ENCODE measurements at regions not wholly inside any gene's neighbourhood (a gene's known extent, or its start where the extent isn't known, plus 50 kb on each side); places are given as distances from the start of the nearest gene placed in this dataset.

DNA sequence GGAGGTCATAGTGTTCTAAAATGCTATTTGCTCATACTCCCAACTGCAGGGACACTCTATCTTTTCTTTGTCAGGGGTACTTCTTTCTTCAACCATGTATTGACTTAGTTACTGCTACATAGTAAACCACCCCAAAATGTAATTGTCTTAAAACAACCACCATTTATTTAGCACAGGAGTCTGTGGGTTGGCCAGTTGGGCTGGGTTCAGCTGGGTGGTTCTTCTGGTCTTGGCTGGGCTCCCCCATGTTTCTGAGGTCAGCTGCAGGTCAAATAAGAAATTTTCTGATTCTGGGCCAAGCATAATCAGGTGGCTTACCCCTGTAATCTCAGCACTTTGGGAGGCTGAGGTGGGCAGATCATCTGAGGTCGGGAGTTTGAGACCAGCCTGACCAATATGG lies 220.0 kb upstream of the BTBD3 start:
- no peak overlapping the region for H3K9ac ChIP-seq
- H3K79me2 ChIP-seq (ENCODE audit: low read depth) = no peaks in the 10 kb centered on the region
- Mint-ChIP-seq H3K9me3 (no peaks in the 10 kb centered on the region), H3K36me3 (no peaks in the 10 kb centered on the region), H3K4me3 (no peak overlapping the region), H3K27ac (no peak overlapping the region), H3K27me3 (ENCODE audit: insufficient read depth, low read depth) (peaks cover 2% of the 10 kb centered on the region), H3K4me1 (peaks cover 4% of the 10 kb centered on the region)
- no peaks in the 10 kb centered on the region for H3K4me1 ChIP-seq
- no peak for TF ChIP-seq EZH2phosphoT487 (IDR thresholded peaks at IDR 0.05)
- TF ChIP-seq, protein P1, sequence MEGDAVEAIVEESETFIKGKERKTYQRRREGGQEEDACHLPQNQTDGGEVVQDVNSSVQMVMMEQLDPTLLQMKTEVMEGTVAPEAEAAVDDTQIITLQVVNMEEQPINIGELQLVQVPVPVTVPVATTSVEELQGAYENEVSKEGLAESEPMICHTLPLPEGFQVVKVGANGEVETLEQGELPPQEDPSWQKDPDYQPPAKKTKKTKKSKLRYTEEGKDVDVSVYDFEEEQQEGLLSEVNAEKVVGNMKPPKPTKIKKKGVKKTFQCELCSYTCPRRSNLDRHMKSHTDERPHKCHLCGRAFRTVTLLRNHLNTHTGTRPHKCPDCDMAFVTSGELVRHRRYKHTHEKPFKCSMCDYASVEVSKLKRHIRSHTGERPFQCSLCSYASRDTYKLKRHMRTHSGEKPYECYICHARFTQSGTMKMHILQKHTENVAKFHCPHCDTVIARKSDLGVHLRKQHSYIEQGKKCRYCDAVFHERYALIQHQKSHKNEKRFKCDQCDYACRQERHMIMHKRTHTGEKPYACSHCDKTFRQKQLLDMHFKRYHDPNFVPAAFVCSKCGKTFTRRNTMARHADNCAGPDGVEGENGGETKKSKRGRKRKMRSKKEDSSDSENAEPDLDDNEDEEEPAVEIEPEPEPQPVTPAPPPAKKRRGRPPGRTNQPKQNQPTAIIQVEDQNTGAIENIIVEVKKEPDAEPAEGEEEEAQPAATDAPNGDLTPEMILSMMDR (IDR thresholded peaks at IDR 0.05) = no peak
- H2AFZ ChIP-seq (replicated peaks) = no peak overlapping the region
- no peaks in the 10 kb centered on the region for H3K36me3 ChIP-seq
- no peaks in the 10 kb centered on the region for H3K9me3 ChIP-seq (ENCODE audit: low read depth)
- no peaks in the 10 kb centered on the region for H3K27me3 ChIP-seq
- no peak overlapping the region for H3K4me2 ChIP-seq
- H3K4me3 ChIP-seq = no peak overlapping the region
- no peaks in the 10 kb centered on the region for H4K20me1 ChIP-seq (ENCODE audit: low read depth)
- no peak for DNase-seq (ENCODE audit: low spot score)
- H3K27ac ChIP-seq = no peak overlapping the region
- no peaks in the 10 kb centered on the region for H3F3A ChIP-seq (ENCODE audit: low read depth)

DNA sequence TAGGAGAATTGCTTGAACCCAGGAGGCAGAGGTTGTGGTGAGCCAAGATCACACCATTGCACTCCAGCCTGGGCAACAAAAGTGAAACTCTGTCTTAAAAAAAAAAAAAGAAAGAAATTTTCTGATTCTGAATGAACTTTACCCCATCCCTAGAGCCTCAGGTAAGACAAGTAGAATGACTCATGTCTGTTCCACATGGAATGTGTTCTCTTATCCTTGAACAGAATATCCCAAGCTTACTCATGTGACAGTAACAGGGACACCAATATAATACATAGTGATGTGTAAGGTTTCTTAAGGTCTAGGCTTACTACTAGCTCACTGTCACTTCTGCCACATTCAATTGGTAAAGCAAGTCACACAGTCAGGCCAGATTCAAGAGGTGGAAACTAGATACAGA lies 219.6 kb upstream of the BTBD3 start:
- H3K4me1 Mint-ChIP-seq = peaks cover 9% of the 10 kb centered on the region
- no peak overlapping the region for H3K9ac ChIP-seq
- no peaks in the 10 kb centered on the region for H3K36me3 Mint-ChIP-seq
- no peaks in the 10 kb centered on the region for H3F3A ChIP-seq (ENCODE audit: low read depth)
- no peaks in the 10 kb centered on the region for H3K27me3 ChIP-seq
- no peak overlapping the region for H3K4me3 Mint-ChIP-seq
- TF ChIP-seq EZH2phosphoT487 (IDR thresholded peaks at IDR 0.05) = no peak
- TF ChIP-seq EZH2 (IDR thresholded peaks at IDR 0.05) = no peak
- TF ChIP-seq, protein P1 (IDR thresholded peaks at IDR 0.05) = no peak
- no peaks in the 10 kb centered on the region for H3K36me3 ChIP-seq
- no peak overlapping the region for H3K4me2 ChIP-seq
- no peak overlapping the region for H3K27ac ChIP-seq
- H3K4me1 ChIP-seq = no peaks in the 10 kb centered on the region
- H3K4me3 ChIP-seq = no peak overlapping the region
- no peaks in the 10 kb centered on the region for H4K20me1 ChIP-seq (ENCODE audit: low read depth)
- DNase-seq (ENCODE audit: low spot score) = no peak
- no peak overlapping the region for H2AFZ ChIP-seq (replicated peaks)
- H3K9me3 ChIP-seq (ENCODE audit: low read depth) = no peaks in the 10 kb centered on the region
- peaks cover 2% of the 10 kb centered on the region for H3K27me3 Mint-ChIP-seq (ENCODE audit: insufficient read depth, low read depth)
- H3K27ac Mint-ChIP-seq = no peak overlapping the region
- no peaks in the 10 kb centered on the region for H3K79me2 ChIP-seq (ENCODE audit: low read depth)
- H3K9me3 Mint-ChIP-seq = no peaks in the 10 kb centered on the region

DNA sequence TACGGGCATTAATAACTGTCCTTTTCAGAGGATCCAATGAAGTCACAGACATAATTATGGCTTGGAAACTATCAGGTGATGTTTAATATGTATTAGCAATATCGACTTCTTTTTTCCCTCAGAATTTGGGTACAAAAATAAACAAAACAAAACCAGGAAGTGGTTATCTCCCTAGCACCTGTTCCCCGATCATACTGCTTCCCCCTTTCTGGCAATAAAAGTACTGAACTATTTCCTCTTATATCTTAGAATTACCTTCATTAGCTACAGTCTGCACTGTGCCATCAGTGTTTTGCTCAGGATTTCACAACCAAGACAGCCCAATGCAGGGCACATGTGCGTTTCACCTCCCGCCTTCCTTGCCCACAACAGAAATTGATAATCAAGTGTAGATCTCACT lies 216.9 kb upstream of the BTBD3 start:
- TF ChIP-seq EZH2phosphoT487 (IDR thresholded peaks at IDR 0.05) (no peak), EZH2 (IDR thresholded peaks at IDR 0.05) (no peak)
- TF ChIP-seq, protein P1 (IDR thresholded peaks at IDR 0.05) = no peak
- Mint-ChIP-seq H3K36me3 (no peaks in the 10 kb centered on the region), H3K27me3 (ENCODE audit: insufficient read depth, low read depth) (peaks cover 2% of the 10 kb centered on the region), H3K4me1 (peaks cover 11% of the 10 kb centered on the region), H3K4me3 (no peak overlapping the region), H3K27ac (no peak overlapping the region), H3K9me3 (peaks cover 2% of the 10 kb centered on the region)
- no peak overlapping the region for H3K4me2 ChIP-seq
- no peaks in the 10 kb centered on the region for H3K9me3 ChIP-seq (ENCODE audit: low read depth)
- H3K27ac ChIP-seq = no peak overlapping the region
- H3K27me3 ChIP-seq = no peaks in the 10 kb centered on the region
- no peaks in the 10 kb centered on the region for H3F3A ChIP-seq (ENCODE audit: low read depth)
- no peaks in the 10 kb centered on the region for H3K36me3 ChIP-seq
- DNase-seq (ENCODE audit: low spot score) = no peak
- H2AFZ ChIP-seq (replicated peaks) = no peak overlapping the region
- no peaks in the 10 kb centered on the region for H3K79me2 ChIP-seq (ENCODE audit: low read depth)
- no peaks in the 10 kb centered on the region for H4K20me1 ChIP-seq (ENCODE audit: low read depth)
- no peak overlapping the region for H3K4me3 ChIP-seq
- no peak overlapping the region for H3K9ac ChIP-seq
- H3K4me1 ChIP-seq = no peaks in the 10 kb centered on the region
